Epithelial cell of prostate (primary cell): ENCODE measurements at regions not wholly inside any gene's neighbourhood (a gene's known extent, or its start where the extent isn't known, plus 50 kb on each side); places are given as distances from the start of the nearest gene placed in this dataset.

Experiments used
- DNase-seq: peaks from one replicate; pipeline ENCODE4 v3.0.0-alpha.2; 2011; ENCODE audit warnings: low read depth, low spot score
- H3K27ac ChIP-seq: fragments of 450-650 bp; 2 replicates; pipeline ENCODE4 v1.5.1; 2017; ENCODE audit warnings: mild to moderate bottlenecking

DNA sequence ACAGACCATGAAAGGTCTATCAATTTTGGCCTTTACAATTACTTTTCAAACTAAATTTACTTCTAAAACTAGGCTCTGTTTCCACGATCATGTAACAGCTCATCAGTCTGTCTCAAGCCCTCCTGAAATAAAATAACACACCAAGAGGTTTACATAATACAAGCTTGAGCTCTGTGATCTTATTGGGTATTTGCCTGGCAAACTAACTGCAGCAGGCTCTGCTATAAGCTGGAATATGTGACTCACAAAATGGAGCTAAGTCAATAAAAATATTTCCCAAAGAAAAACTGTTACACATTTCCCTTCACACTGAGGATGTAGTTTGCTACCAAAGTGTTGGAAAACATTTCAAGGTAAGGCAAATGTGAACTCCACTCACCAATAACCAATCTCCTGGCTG lies 94.7 kb upstream of the GPM6B start:
- no peak overlapping the region for H3K27ac ChIP-seq
- no peak for DNase-seq

DNA sequence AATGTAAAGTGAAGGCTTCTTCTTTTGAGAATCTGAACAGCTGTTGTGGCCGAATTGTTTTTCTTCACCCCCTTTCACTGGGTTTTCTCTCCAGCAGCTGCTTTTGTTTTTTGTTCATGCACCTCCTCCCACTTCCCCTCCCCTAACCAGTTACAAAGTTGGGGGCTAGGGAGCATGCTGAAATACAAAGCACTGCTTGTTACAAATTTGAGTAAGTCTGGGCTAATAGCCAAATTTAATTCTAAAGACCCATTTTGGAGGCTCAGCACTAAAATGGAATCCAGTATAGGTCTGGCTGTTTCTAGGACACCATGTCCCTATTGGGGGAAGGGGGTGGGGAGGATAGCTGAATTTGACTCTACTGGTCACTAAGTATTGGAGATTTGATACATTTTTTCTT lies 89.2 kb upstream of the GPM6B start:
- no peak overlapping the region for H3K27ac ChIP-seq

DNA sequence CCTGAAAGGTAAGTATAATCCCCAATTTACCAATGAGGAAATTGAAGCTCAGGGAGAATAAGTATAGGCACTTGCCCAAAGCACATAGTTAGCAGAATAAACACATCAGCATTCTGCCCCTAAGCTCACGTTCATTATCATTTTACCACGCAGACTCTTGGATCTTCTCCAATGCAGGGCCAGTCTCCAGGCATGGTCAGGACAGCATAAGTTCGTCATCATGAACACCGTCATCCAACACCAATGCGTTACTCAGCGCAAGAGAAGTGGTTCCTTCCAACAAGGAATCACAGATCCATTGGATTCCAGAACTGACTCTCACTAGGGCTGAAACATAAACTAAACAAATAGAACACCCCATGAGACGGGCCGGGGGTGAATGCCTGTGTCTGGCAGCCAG lies 86.5 kb upstream of the GPM6B start:
- DNase-seq: no peak
- no peak overlapping the region for H3K27ac ChIP-seq

More for the DNA sequence above, 89.2 kb upstream of the GPM6B start:
- no peak for DNase-seq

DNA sequence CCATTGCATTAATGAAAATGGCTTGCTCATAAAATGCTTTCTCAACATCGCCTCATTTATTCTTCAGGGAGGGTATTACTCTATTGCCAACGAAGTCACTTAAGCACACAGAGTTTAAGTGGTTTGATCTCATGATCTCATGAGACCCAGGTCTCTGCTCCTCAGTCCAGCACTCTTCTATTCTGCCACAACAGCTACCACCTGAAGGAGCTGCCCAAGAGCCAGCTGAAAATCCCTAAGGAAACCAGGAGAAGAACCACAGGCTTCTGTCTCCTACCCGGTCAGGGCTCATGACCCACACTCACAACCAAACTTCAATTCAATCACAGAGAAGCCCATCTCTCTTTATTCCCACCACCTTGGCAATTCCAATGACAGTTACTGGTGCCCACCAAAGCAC lies 85.5 kb upstream of the GPM6B start:
- no peak for DNase-seq

DNA sequence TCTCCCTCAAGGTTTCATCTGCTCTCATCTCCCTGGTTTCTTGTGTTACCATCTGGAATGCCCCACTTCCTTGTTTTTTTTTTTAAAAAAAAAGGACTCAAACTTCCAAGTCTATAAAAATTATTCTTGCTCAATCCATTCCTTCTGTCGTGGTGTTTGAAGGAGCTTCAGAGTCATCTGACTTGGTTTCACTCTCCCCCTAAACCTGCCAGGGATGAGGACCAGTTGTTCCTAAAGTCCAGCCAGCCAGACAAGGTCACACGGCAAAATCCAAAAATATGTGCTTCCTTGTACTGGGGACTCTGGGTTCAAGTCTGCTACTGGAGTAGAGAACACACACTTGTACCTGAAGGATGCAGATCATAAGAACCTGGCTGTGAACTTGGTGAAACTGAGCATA lies 84.5 kb upstream of the GPM6B start:
- H3K27ac ChIP-seq: no peak overlapping the region
- DNase-seq: no peak

More for the DNA sequence above, 85.5 kb upstream of the GPM6B start:
- no peak overlapping the region for H3K27ac ChIP-seq

DNA sequence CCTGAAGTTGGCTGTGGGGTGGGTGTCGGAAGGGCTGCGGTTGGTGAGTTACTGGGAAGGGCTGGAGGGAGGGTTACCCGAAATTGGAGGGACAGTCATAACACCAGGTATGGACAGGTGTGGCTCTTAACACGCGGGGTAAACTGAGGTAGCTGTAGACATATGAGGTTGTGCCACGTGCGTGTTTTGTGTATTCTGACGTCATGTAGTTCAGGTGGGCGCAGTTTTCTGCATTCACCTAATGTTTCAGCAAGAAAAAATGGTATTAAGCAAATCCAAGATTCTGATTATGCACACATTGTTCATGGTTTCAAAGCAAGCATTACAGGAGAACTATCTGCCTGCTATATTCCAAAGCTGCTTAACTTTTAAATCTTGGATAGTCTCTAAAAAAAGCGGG lies 83.5 kb upstream of the GPM6B start:
- H3K27ac ChIP-seq: no peak overlapping the region
- DNase-seq: no peak

DNA sequence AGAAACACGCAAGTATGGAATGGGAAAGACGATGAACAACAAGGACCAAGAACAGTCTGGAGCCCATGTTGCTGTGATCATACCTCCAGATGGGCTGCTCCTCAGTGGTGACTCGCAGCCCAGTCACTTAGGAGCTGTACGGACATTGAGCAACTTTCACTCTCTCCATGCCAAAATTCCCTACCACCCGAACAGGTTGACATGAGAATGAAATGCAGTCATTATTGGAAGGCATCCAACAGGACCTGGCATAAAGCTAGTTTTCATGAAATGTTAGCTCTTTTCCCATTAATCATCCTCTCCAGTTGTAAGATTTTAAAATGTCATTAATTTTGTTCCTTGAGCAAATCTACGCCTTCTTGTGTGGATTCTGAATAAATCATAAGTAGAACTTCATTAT lies 82.7 kb upstream of the GPM6B start:
- DNase-seq: peak; percentile 94

DNA sequence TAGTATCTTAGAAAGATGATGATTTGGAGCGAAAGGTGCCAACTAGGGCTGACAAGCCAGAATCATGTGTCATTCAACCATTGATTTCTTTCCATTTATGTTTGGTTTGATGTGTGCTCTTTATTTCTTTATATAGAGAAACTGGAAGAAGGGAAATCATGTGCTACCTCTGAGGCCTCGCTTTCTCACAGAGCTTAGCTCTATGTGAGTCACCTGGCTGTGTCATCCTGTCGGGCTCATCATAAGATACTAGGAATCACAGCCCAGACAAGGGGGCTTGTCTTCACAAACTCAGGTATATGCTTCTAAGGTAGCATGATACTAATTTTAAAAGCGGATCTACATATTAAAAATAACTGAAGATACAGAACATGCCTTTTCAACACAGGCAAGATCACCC lies 81.7 kb upstream of the GPM6B start:
- H3K27ac ChIP-seq: peak overlapping the region; percentile 72
- DNase-seq: peak; percentile 77

More for the DNA sequence above, 82.7 kb upstream of the GPM6B start:
- H3K27ac ChIP-seq: peak overlapping the region; percentile 72

DNA sequence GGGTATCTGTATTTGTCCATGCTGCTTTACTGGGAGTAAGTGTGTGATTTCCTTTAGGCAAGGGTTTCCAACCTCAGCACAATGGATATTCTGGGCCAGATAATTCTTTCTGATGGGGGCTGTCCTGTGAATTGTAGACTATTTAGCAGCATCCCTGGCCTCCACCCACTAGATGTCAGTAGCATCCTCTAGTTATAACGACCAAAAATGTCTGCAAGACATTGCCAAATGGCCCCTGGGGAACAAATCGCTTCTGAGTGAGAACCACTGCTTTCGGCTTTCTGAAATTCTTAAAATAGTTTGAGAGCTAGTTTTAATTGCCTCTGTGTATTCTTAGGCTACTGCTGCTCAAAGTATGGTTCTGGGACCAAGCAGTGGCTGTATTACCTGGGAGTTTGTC lies 81.2 kb upstream of the GPM6B start:
- H3K27ac ChIP-seq: peak overlapping the region; percentile 72
- DNase-seq: no peak

DNA sequence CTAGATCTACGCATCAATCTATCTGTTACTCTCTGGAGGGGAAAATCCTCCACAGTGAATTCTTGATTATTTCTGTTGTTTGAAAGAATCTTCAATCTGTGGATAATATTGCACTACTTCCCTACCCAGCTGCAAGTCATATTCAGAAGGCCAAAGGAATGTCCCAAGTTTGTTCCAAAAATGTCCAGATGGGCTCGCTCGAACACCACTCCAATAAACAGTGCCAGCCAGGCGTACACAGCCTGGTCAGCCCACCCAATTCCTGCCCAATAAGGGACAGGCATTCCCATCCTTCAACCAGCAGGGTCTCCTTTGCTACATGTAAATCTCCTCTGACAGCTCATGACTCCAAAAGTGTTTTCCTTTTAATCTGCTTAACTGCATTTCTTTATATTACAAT lies 80.7 kb upstream of the GPM6B start:
- no peak for DNase-seq
- H3K27ac ChIP-seq: no peak overlapping the region

DNA sequence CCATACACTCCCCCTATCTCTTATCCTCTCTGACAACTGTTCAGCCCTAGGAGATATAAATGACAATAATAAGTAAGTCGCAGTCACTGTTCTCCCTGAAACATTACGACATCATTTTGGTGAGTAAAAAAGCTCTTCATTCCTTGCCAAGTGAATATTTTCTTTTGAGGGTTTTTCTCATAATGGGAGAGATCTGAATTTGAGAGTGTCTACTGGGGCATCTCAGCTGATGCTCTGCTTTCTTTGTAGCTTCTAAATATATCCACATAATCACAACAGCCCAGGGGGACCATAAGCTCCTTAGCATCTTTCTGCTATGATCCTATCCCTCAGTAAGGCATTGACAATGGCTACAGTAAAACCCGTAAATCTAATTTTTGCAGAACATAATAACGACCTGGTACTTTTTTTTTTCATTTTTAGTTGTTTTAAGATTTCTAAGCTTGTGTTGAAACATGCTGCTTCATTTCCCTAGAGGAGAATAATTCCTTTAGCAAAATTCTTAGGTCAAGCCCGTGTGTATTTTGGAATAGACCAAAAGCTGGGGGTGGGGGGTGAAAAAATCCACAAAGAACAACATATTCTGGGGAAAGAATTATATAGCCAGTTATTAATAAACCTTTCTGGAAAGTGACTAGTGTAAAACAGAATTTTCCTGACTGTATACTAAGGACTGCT lies 78.1 kb upstream of the GPM6B start:
- no peak for DNase-seq
- H3K27ac ChIP-seq: no peak overlapping the region

DNA sequence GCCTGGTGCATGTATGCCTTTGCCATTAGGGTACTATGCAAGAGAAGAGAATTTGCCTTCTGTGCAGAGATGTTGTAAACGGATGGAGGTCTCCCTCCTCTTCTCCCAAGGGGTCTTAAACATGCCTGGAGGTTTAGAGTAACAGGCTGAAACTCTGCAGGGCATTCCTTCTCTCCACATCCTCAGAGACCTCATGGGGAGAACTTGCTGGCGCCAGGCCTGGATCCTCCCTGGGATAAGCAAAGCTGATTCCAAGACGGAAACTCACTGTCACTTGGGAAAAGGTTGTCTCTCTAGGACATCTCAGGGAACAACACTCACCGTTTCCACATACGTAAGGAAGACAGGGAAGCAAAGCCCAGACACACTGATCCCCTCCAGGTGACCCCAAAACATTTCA lies 76.9 kb upstream of the GPM6B start:
- H3K27ac ChIP-seq: no peak overlapping the region
- DNase-seq: no peak

DNA sequence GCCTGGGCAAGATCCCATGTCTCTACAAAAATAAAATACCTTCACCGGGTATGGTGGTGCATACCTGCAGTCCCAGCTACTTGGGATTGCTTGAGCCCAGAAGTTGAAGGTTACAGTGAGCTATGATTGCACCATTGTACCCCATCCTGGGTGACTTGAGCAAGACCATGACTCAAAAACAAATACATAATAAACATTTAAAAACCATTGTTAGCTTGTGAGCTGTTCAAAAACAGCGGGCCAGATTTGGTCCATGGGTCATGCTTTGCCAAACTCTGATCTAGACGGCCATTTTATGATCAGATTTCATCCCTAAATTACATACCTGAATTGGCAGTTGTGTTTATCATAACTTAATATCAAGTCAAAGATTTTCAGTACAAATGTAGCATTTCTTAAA lies 76.0 kb upstream of the GPM6B start:
- DNase-seq: no peak

DNA sequence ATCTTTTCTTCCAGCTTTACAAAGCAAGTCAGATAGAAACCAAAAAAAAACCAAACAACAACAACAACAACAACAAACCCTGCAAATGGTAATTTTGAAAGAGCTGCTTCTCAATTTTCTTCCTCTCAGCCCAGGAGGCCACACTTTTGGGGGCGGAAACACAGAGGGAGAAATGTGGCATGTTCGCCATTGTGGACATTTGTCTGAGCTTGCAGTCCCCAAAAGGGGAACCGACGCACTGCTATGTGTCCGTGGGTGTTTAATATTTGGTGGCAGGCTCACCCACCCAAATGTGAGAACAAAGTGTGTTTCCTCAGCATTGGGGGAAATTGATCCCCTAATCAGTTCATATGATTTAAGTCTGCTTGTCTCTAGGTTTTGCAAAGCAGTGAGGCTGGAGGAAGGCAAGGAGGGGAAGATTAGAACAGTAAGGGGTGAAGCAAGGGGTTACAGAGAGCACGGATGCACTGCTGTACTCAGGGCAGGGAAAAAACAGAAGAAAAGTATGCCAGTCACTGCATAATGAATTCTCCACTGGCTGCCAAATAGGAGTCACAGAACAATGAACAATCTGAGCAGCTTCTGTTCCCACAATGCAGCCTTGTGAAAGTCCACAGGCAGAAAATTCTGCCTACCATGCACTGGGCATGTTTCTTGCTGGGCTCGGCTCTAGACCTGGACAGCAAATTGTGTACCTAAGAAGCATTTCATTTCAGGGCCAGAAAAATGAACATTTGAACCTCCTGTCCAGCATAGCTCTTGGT lies 74.7 kb upstream of the GPM6B start:
- no peak for DNase-seq
- no peak overlapping the region for H3K27ac ChIP-seq

More for the DNA sequence above, 76.0 kb upstream of the GPM6B start:
- no peak overlapping the region for H3K27ac ChIP-seq

DNA sequence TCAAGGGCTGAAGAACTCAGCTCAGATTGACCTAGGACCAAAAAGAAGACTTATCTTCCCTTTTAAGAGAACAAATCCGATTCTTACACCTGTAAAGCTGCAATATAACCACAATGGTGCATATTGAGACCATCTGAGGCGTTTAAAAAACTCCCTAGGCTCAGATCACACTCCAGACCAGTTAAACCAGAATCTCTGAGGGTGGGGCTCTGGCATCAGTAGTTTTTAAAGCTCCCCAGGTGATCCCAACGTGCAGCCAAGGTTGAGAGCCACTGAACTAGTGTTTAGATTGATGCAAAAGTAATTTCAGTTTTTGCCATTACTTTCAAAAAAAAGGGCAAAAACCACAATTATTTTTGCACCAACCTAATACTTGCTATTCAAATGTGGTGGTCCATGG lies 73.9 kb upstream of the GPM6B start:
- DNase-seq: no peak
- H3K27ac ChIP-seq: no peak overlapping the region

DNA sequence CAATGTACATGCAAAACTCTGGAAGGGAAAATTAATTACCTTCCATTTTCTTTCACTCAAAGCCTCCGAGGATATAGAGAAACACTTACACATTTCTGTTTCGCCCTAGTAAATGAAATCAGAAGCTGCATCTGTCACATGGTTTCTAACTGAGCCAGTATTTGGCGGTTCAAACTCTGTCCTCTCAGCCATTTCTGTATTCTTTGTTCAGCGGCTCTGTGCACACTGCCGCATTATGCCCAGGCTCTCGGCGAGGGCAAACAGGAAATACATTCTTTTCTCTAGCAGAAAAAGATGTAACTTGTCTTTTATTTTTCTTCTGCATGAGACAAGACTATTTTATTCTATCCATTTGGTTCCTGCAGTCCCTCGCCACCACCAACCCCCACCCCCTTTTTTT lies 71.4 kb upstream of the GPM6B start:
- DNase-seq: no peak
- H3K27ac ChIP-seq: no peak overlapping the region

DNA sequence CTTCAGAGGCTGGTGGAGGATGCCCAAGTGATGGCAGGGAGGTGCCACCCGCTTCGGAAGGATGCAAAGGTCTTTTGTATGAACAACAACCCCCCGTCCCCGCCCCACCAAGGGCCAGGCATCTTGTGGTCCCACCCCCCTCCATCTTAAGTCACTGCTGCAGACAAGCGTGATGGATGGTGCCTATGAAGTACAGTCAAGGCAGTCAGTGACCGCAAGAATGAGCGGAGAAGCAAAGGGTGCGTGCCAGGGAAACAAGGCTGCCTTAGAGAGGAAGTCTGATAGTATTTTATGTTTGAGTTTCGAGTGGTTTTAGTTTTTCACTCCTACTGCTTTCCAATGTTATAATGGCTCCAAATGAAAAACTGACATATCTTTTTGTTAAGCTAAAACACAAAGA lies 68.7 kb upstream of the GPM6B start:
- no peak overlapping the region for H3K27ac ChIP-seq
- DNase-seq: no peak

DNA sequence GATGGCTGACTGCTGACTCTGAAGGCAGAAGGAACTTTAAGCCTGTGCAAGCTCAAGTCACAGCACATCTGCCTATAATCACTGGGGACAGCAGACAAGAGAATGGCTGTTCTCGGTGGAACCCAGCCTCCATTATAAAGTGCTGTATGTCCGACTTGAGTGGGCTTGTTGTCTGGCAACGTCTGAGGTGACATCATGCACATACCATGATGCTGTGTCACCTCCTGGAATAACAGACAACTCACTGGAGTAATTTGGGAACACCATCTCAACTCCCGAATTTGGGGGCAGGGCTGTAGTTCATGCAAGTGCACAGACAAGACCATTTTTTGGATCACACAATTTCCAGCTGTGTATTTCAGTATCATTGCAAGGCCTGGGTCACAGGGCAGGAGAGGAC lies 59.8 kb upstream of the GPM6B start:
- H3K27ac ChIP-seq: no peak overlapping the region
- DNase-seq: no peak

DNA sequence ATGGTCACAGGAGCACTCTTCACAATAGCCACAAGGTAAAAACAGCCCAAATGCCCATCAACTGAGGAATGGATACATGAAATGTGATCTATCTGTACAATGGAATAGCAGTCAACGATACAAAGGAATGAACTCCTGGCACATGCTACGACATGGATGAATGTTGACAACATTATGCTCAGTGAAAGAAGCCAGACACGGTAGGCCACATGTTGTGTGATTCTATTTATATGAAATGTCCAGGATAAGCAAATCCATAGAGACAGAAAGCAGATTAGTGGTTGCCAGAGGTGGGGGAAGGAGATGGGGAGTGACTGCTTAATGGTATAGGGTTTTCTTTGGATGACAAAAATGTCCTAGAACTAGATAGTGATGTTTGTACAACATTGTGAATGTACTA lies 58.7 kb upstream of the GPM6B start:
- H3K27ac ChIP-seq: no peak overlapping the region
- DNase-seq: no peak

DNA sequence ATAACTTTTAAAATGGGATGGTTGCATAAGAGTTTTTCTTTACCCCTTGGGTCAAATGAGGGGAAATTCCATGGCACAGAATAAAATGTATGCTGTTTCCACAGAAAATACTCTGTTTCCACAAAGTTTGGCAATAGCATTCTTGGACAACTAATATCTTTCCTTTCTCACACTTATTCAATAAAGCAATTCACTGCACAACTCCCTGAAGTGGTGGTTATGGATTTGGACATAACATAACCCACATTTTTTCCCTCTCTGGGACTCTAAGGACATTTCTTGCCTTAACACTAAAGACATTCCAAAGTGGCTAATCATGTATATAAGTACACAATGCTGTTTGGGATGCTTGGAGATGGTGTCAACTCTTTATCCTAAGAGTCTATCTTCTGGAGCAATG lies 51.7 kb upstream of the GPM6B start:
- no peak overlapping the region for H3K27ac ChIP-seq
- DNase-seq: no peak
